K562 (cell line): ENCODE measurements at regions not wholly inside any gene's neighbourhood (a gene's known extent, or its start where the extent isn't known, plus 50 kb on each side); places are given as distances from the start of the nearest gene placed in this dataset.
A peak's percentile ranks its signal among the peaks of the same experiment; 100 is the strongest.

ENCODE experiments used
- ATAC-seq: fragments of 200-7000 bp; cut with Tn5 transposase; 3 replicates; pipeline ENCODE4 v1.9.1; 2020; ENCODE audit warnings: moderate library complexity
- BruUV-seq: library from RNA; stranded (reverse); fragments of 400-500 nt; replicated peaks from 2 replicates; lab custom pipeline; 2021; lab: Mats Ljungman, UMichigan
- CTCF ChIA-PET: fragments of 300-600 bp; formaldehyde crosslinking; extraction: SDS; loops from one replicate; lab custom pipeline; 2021; ENCODE audit warnings: low intra/inter-chr PET ratio; lab: Yijun Ruan, JAX
- POLR2A ChIA-PET: fragments of 300-600, 350-650 bp; sonication (Branson Sonifier 250); formaldehyde crosslinking; extraction: SDS; loops from one replicate; lab custom pipeline; 2021; ENCODE audit warnings: antibody characterized with exemption, inconsistent platforms; lab: Yijun Ruan, JAX
- DNase-seq, 4 experiments: peaks; one replicate each; pipeline versions ENCODE4 v3.0.0 to v3.0.0-alpha.2; 2011 to 2018; ENCODE audit warnings: low spot score in 3 of 4, mixed read lengths in 3 of 4; ENCODE audit errors: extremely low read depth in 1 of 4
- FAIRE-seq: peaks from 2 replicates; lab custom pipeline; 2011; peaks lifted over from hg19 to GRCh38; lab: Jason Lieb, UNC
- H2AFZ ChIP-seq: 2 replicates; pipeline ENCODE4 v1.6.0; 2011; ENCODE audit warnings: low read depth, low read length, control low read depth, inconsistent platforms
- H3K27ac ChIP-seq: fragments of 200-600 bp; 3 replicates; pipeline ENCODE4 v1.8.0; 2011; ENCODE audit warnings: low read depth, mild to moderate bottlenecking, control low read depth, inconsistent platforms, low read length, moderate library complexity, mixed read lengths; ENCODE audit errors: extremely low read depth
- H3K27me3 ChIP-seq, 2 experiments: fragments of 300-600 bp in 1 of 2; 2 replicates in 1 of 2; 3 replicates in 1 of 2; pipeline versions ENCODE4 v1.6.0 to v1.8.0; 2011; ENCODE audit warnings: inconsistent platforms in 2 of 2, low read length in 2 of 2, mild to moderate bottlenecking in 1 of 2, mixed read lengths in 1 of 2, moderate library complexity in 1 of 2; ENCODE audit not compliant: control insufficient read depth in 2 of 2, insufficient read depth in 2 of 2
- H3K36me3 ChIP-seq: fragments of 300-600 bp; 3 replicates; pipeline ENCODE4 v1.8.0; 2011; ENCODE audit warnings: mild to moderate bottlenecking, low read length, inconsistent platforms; ENCODE audit not compliant: control insufficient read depth, insufficient read depth
- H3K4me1 ChIP-seq, 2 experiments: fragments of 200-600 bp in 1 of 2; replicated peaks in 1 of 2; 2 replicates in 1 of 2; 3 replicates in 1 of 2; pipeline versions ENCODE4 v1.5.1 to v1.8.0; 2011; ENCODE audit warnings: inconsistent platforms in 2 of 2, low read length in 2 of 2, mild to moderate bottlenecking in 1 of 2, mixed read lengths in 1 of 2, moderate library complexity in 1 of 2; ENCODE audit not compliant: control insufficient read depth in 2 of 2, insufficient read depth in 2 of 2
- H3K4me2 ChIP-seq: 2 replicates; pipeline ENCODE4 v1.6.1; 2011; ENCODE audit warnings: low read length, control low read depth, inconsistent platforms, mixed read lengths; ENCODE audit not compliant: insufficient read depth
- H3K4me3 ChIP-seq: fragments of 200-600 bp; sonication (generic), shearing (Covaris generic); 2 replicates; pipeline ENCODE4 v1.5.1; 2016; ENCODE audit warnings: control low read depth, inconsistent platforms
- H3K79me2 ChIP-seq: fragments of 200-600 bp; 3 replicates; pipeline ENCODE4 v1.8.0; 2011; ENCODE audit warnings: low read length, inconsistent platforms; ENCODE audit not compliant: control insufficient read depth, insufficient read depth
- H3K9ac ChIP-seq, 2 experiments: 2 replicates each; pipeline versions ENCODE4 v1.6.0 to v1.6.1; 2011; ENCODE audit warnings: low read depth in 2 of 2, low read length in 2 of 2, control low read depth in 1 of 2, inconsistent platforms in 1 of 2, mild to moderate bottlenecking in 1 of 2, mixed read lengths in 1 of 2; ENCODE audit not compliant: insufficient read depth in 1 of 2
- H3K9me1 ChIP-seq: one replicate; pipeline ENCODE4 v1.6.0; 2011; ENCODE audit warnings: inconsistent platforms, mild to moderate bottlenecking, low read length, moderate library complexity; ENCODE audit not compliant: control insufficient read depth, insufficient read depth
- H3K9me3 ChIP-seq: replicated peaks from 2 replicates; pipeline ENCODE4 v1.5.1; 2011; ENCODE audit warnings: low read depth, low read length, inconsistent platforms; ENCODE audit not compliant: control insufficient read depth, insufficient read depth
- H4K20me1 ChIP-seq: replicated peaks from 2 replicates; pipeline ENCODE4 v1.6.1; 2011; ENCODE audit warnings: low read length, inconsistent platforms, mixed read lengths; ENCODE audit not compliant: control insufficient read depth, insufficient read depth
- DACH1 ChIP-seq: fragments of 450-650 bp; IDR thresholded peaks from 2 replicates; pipeline ENCODE4 v1.6.1; 2018; ENCODE audit not compliant: partially characterized antibody
- HMG20B ChIP-seq: fragments of 250-450 bp; sonication (Bioruptor Pico); IDR thresholded peaks from 2 replicates; pipeline ENCODE4 v1.5.0; 2021; ENCODE audit warnings: mild to moderate bottlenecking
- MCM7 ChIP-seq, 2 experiments: fragments of 450-650 bp; IDR thresholded peaks; 2 replicates each; pipeline ENCODE4 v1.6.1; 2016 to 2018
- NCOA4 ChIP-seq: fragments of 450-650 bp; IDR thresholded peaks from 2 replicates; pipeline ENCODE4 v1.6.1; 2018; ENCODE audit warnings: mild to moderate bottlenecking; ENCODE audit not compliant: partially characterized antibody
- NR2F6 ChIP-seq: fragments of 450-650 bp; formaldehyde crosslinking; IDR thresholded peaks from 2 replicates; pipeline ENCODE4 v1.4.0; 2020; ENCODE audit warnings: mild to moderate bottlenecking
- POLR2AphosphoS5 ChIP-seq: IDR thresholded peaks from 2 replicates; pipeline ENCODE4 v1.6.1; 2011; ENCODE audit warnings: mild to moderate bottlenecking, low read depth, low read length, moderate library complexity; ENCODE audit not compliant: control insufficient read depth, insufficient read depth
- RBBP5 ChIP-seq: fragments of 200-600 bp; sonication (generic); IDR thresholded peaks from 2 replicates; pipeline ENCODE4 v1.6.1; 2012; ENCODE audit warnings: borderline replicate concordance, mild to moderate bottlenecking, low read length, control low read depth, inconsistent platforms; ENCODE audit not compliant: insufficient read depth, poor library complexity, severe bottlenecking
- SMARCE1 ChIP-seq: fragments of 450-650 bp; IDR thresholded peaks from 2 replicates; pipeline ENCODE4 v1.7.1; 2016; ENCODE audit warnings: mild to moderate bottlenecking
- THAP12 ChIP-seq: fragments of 250-450 bp; sonication (Bioruptor Pico); IDR thresholded peaks from 2 replicates; pipeline ENCODE4 v1.9.0; 2021; ENCODE audit warnings: mild to moderate bottlenecking, inconsistent platforms
- XRCC3 ChIP-seq: fragments of 450-650 bp; IDR thresholded peaks from 2 replicates; pipeline ENCODE4 v1.6.1; 2017; ENCODE audit warnings: mild to moderate bottlenecking, moderate library complexity
- ZNF133 ChIP-seq: fragments of 250-450 bp; sonication (Bioruptor Pico); IDR thresholded peaks from 2 replicates; pipeline ENCODE4 v1.4.0; 2020; ENCODE audit warnings: mild to moderate bottlenecking
- ZNF780A ChIP-seq: fragments of 250-450 bp; sonication (Bioruptor Pico); IDR thresholded peaks from 2 replicates; pipeline ENCODE4 v1.5.0; 2021; ENCODE audit warnings: mild to moderate bottlenecking
- WGBS: fragments of 100-300 bp; shearing (Covaris generic); methylation state at CpG from one replicate; pipeline ENCODE4 v1.1.6; 2016; ENCODE audit warnings: low coverage, mixed read lengths; ENCODE audit not compliant: insufficient coverage; ENCODE audit errors: missing lambda C conversion rate; 5-methylcytosine and 5-hydroxymethylcytosine counted together
- in situ Hi-C: fragments of 300-500 bp; cut with MboI; formaldehyde crosslinking; loops from 4 replicates; pipeline ENCODE4 v1.15.0; 2018; ENCODE audit warnings: inconsistent platforms, mixed read lengths
- intact Hi-C: fragments of 100-400 bp; cut with micrococcal nuclease; formaldehyde crosslinking; loops from 2 replicates; pipeline ENCODE4 v1.14.2; 2022
- TF ChIP-seq, protein P1 (sequence below): sonication (generic); formaldehyde crosslinking; IDR thresholded peaks from 2 replicates; pipeline ENCODE4 v1.8.1; 2023; ENCODE audit warnings: mild to moderate bottlenecking, missing genetic modification reagents

DNA sequence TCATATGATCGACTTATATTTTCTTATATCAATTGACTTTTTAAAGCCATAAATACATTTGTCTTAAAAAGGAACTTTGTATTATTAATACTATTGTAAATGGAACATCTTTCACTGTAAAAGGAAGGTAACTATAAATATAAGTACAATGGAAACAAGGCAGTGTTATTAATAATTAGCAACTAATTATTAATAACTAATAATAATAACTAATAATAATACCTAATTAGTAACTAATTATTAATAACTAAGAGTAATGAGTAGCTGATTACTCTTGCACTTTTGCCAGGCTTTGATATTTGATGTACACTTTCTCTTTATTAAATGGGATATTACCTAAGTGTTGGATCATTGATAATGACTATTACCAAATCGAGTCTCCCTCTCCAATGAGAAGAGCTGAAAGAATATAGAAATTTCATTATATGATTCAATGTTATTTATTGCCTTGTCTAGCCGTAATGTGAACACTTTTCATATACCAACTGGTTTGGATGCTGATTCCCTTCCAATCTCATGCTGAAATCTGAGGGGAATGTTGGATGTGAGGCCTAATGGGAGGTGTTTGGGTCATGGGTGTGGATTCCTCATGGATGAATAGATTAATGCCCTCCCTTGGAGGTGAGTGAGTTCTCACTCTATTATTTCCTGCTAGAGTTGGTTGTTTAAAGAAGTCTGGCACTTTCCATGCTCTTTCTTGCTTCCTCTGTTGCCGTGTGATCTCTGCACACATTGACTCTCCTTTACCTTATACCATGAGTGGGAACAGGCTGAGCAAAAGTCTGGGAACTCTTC lies 202.1 kb upstream of the ZBTB20 start:
- Histone ChIP-seq H3K9me1 (no peaks in the 10 kb centered on the region), H4K20me1 (no peaks in the 10 kb centered on the region), H3K36me3 (no peaks in the 10 kb centered on the region), H3K79me2 (no peaks in the 10 kb centered on the region), H3K4me2 (no peak overlapping the region), H3K27ac (no peak overlapping the region), H3K9ac (no peak overlapping the region), H2AFZ (no peak overlapping the region), H3K4me3 (no peak overlapping the region), H3K9me3 (no peaks in the 10 kb centered on the region), H3K4me1 (no peaks in the 10 kb centered on the region), H3K27me3 (no peaks in the 10 kb centered on the region)
- no TSS peak for BruUV-seq
- POLR2A ChIA-PET, result interaction anchor here (0.6 kb wide), 1 partner anchor 59 kb away, joined by 3 read pairs; no protein-coding TSS in a partner anchor
- CTCF ChIA-PET, result no interaction called here
- DNase-seq (no peak), ATAC-seq (no peak), FAIRE-seq (no peak)
- 0% methylated on average over 4 of the region's 4 CpGs for WGBS
- intact Hi-C loops (no loop called here), in situ Hi-C loops (no loop called here)
- TF ChIP-seq MCM7 (IDR thresholded peaks at IDR 0.05) (peak in 1 of 2 experiments; percentile 72; a peak in 1 of 4 replicates), HMG20B (CRISPR knock-in tag) (no peak), DACH1 (peak; percentile 97)

DNA sequence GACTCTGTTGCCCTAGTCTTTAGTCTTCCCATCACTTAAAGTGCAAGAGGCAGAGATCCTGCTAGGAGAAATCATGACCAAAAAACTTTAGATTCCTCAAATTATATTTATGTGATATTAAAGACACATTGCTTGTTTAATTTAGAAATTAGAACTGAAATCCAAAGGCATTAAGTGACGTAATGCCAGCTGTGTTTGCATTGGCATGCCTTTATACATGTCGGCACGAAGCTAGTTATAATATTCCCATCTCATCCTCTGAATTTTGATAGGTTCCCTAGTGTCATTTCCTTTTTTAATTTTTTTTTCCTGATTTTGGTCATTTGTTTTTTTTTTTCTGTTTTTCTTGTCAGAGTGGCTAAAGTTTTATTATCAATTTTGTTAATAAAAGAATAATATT lies 203.5 kb upstream of the ZBTB20 start:
- H2AFZ ChIP-seq, result no peak overlapping the region
- H3K9me3 ChIP-seq, result no peaks in the 10 kb centered on the region
- no peak overlapping the region for H3K4me3 ChIP-seq
- no peak overlapping the region for H3K9ac ChIP-seq
- 2% methylated on average over 3 of the region's 3 CpGs for WGBS
- no peak overlapping the region for H3K4me2 ChIP-seq
- ChIA-PET POLR2A (no interaction called here), CTCF (no interaction called here)
- H3K79me2 ChIP-seq, result no peaks in the 10 kb centered on the region
- in situ Hi-C loops (no loop called here), intact Hi-C loops (no loop called here)
- DNase-seq (no peak), FAIRE-seq (no peak), ATAC-seq (no peak)
- no TSS peak for BruUV-seq
- H4K20me1 ChIP-seq, result no peaks in the 10 kb centered on the region
- no peaks in the 10 kb centered on the region for H3K27me3 ChIP-seq
- H3K36me3 ChIP-seq, result no peaks in the 10 kb centered on the region
- no peak overlapping the region for H3K27ac ChIP-seq
- H3K4me1 ChIP-seq, result no peaks in the 10 kb centered on the region
- no peaks in the 10 kb centered on the region for H3K9me1 ChIP-seq
- TF ChIP-seq RBBP5 (no peak), ZNF133 (no peak), POLR2AphosphoS5 (no peak), NR2F6 (no peak), NCOA4 (no peak), ZNF780A (CRISPR knock-in tag) (no peak), XRCC3 (no peak), SMARCE1 (no peak), THAP12 (no peak)
- TF ChIP-seq, protein P1, sequence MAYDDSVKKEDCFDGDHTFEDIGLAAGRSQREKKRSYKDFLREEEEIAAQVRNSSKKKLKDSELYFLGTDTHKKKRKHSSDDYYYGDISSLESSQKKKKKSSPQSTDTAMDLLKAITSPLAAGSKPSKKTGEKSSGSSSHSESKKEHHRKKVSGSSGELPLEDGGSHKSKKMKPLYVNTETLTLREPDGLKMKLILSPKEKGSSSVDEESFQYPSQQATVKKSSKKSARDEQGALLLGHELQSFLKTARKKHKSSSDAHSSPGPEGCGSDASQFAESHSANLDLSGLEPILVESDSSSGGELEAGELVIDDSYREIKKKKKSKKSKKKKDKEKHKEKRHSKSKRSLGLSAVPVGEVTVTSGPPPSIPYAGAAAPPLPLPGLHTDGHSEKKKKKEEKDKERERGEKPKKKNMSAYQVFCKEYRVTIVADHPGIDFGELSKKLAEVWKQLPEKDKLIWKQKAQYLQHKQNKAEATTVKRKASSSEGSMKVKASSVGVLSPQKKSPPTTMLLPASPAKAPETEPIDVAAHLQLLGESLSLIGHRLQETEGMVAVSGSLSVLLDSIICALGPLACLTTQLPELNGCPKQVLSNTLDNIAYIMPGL (CRISPR knock-in tag), result no peak
